SH-SY5Y (cell line): ENCODE measurements at regions not wholly inside any gene's neighbourhood (a gene's known extent, or its start where the extent isn't known, plus 50 kb on each side); places are given as distances from the start of the nearest gene placed in this dataset.

Experiments
- GATA2 ChIP-seq: IDR thresholded peaks from 2 replicates; pipeline ENCODE4 v1.6.1; 2011; ENCODE audit warnings: mild to moderate bottlenecking, low read depth, low read length
- GATA3 ChIP-seq: IDR thresholded peaks from 2 replicates; pipeline ENCODE4 v1.6.1; 2011; ENCODE audit warnings: low read depth, mild to moderate bottlenecking, low read length, moderate library complexity

- no peak for TF ChIP-seq GATA2
- TF ChIP-seq GATA3 = no peak
Measured at GRCh38 chr20:60467078-60467477, 508.9 kb downstream of the CDH26 start.
